HCT116 (cell line): ENCODE measurements at regions not wholly inside any gene's neighbourhood (a gene's known extent, or its start where the extent isn't known, plus 50 kb on each side); places are given as distances from the start of the nearest gene placed in this dataset.

ENCODE experiments used
- ATF3 ChIP-seq: IDR thresholded peaks from 2 replicates; pipeline ENCODE4 v1.6.1; 2012
- CEBPB ChIP-seq: IDR thresholded peaks from 2 replicates; pipeline ENCODE4 v1.6.1; 2012; ENCODE audit warnings: low read depth
- EZH2 ChIP-seq: fragments of 200-600 bp; sonication (generic); IDR thresholded peaks from 2 replicates; pipeline ENCODE4 v1.6.1; 2017; ENCODE audit warnings: antibody characterized with exemption, mixed run types
- POLR2AphosphoS5 ChIP-seq: IDR thresholded peaks from 2 replicates; pipeline ENCODE4 v1.6.1; 2011; ENCODE audit warnings: mild to moderate bottlenecking, low read depth, low read length, moderate library complexity
- RAD21 ChIP-seq: IDR thresholded peaks from 2 replicates; pipeline ENCODE4 v1.6.1; 2012; ENCODE audit warnings: low read depth, mild to moderate bottlenecking
- TCF7L2 ChIP-seq: IDR thresholded peaks from 2 replicates; pipeline ENCODE4 v1.7.0; 2011; ENCODE audit warnings: borderline replicate concordance, inconsistent platforms; ENCODE audit not compliant: insufficient read depth, insufficient read length; ENCODE audit errors: extremely low read depth
- TF ChIP-seq, protein P1 (sequence below), 3 experiments: fragments of 200-600 bp in 1 of 3; sonication (generic) in 1 of 3; IDR thresholded peaks in 2 of 3; conservative IDR thresholded peaks in 1 of 3; 2 replicates each; pipeline ENCODE4 v1.5.1; 2012 to 2017; ENCODE audit warnings: low read depth in 2 of 3, low read length in 2 of 3, antibody characterized with exemption in 1 of 3, borderline replicate concordance in 1 of 3, control low read depth in 1 of 3, mild to moderate bottlenecking in 1 of 3, mixed read lengths in 1 of 3, mixed run types in 1 of 3, moderate library complexity in 1 of 3; ENCODE audit not compliant: insufficient read depth in 1 of 3

GRCh38 chr12:34264110-34264509 is 241.8 kb downstream of the ALG10 start:
- TF ChIP-seq, protein P1, sequence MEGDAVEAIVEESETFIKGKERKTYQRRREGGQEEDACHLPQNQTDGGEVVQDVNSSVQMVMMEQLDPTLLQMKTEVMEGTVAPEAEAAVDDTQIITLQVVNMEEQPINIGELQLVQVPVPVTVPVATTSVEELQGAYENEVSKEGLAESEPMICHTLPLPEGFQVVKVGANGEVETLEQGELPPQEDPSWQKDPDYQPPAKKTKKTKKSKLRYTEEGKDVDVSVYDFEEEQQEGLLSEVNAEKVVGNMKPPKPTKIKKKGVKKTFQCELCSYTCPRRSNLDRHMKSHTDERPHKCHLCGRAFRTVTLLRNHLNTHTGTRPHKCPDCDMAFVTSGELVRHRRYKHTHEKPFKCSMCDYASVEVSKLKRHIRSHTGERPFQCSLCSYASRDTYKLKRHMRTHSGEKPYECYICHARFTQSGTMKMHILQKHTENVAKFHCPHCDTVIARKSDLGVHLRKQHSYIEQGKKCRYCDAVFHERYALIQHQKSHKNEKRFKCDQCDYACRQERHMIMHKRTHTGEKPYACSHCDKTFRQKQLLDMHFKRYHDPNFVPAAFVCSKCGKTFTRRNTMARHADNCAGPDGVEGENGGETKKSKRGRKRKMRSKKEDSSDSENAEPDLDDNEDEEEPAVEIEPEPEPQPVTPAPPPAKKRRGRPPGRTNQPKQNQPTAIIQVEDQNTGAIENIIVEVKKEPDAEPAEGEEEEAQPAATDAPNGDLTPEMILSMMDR (IDR thresholded peaks at IDR 0.05 in 2 of 3, conservative IDR thresholded peaks at IDR 0.05 in 1 of 3; ENCODE audit: borderline replicate concordance in 1 of 3, insufficient read depth in 1 of 3, low read depth in 2 of 3, low read length in 2 of 3), result no peak
- TF ChIP-seq POLR2AphosphoS5 (no peak), ATF3 (no peak), EZH2 (no peak), CEBPB (no peak), TCF7L2 (no peak), RAD21 (no peak)
